Occipital lobe (tissue), 1 donor: ENCODE measurements at regions not wholly inside any gene's neighbourhood (a gene's known extent, or its start where the extent isn't known, plus 50 kb on each side); places are given as distances from the start of the nearest gene placed in this dataset.
A peak's percentile ranks its signal among the peaks of the same experiment; 100 is the strongest.
"Not testable (repeated sequence)": the region's sequence is repeated elsewhere in the genome, so short reads cannot be mapped to it uniquely, and the experiment has no call there.

Experiments used
- DNase-seq: peaks from one replicate; lab custom pipeline; 2025; lab: John Stamatoyannopoulos, UW

DNA sequence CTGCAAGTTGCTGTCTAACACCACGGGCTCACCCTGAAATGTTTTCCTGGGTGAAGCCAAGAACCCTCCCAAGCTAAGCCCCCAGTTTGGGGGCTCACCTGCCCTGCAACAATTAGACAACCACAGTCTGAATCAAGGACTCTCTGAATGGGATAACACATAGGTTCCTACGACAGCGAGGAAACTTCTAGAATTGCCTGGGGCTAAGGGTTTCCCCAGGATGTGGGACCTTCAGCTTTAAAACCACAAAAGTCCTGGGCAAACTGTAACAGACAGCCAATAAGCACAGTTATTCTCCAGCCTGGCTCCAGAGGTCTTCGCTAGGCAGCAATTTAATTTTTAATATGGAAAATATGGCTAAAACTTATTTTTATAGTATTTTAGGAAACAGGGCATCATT is 162.6 kb downstream of the PRKX start:
- no peak for DNase-seq

DNA sequence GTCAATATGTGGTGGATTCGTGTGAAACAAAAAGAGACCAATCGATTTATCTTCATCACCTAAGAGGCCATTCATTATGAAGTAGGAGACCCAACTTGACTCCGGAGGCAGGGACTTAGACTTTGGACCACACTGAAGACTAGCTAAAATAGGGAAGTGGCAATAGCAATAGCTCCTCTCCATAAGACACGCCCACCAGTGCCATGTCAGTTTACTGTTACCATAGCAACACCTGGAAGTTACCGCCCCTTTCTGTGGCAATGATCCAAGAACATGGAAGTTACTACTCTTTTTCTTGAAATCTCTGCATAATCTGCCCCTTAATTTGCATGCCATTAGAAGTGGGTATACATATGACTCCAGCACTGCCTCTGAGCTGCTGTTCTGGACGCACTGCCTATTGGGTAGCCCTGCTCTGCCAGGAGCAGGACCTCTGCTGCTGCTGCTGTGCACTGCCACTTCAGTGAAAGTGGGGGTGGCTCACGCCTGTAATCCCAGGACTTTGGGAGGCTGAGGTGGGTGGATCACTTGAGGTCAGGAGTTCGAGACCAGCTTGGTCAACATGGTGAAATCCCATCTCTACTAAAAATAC is 163.2 kb downstream of the PRKX start:
- DNase-seq, result no peak

DNA sequence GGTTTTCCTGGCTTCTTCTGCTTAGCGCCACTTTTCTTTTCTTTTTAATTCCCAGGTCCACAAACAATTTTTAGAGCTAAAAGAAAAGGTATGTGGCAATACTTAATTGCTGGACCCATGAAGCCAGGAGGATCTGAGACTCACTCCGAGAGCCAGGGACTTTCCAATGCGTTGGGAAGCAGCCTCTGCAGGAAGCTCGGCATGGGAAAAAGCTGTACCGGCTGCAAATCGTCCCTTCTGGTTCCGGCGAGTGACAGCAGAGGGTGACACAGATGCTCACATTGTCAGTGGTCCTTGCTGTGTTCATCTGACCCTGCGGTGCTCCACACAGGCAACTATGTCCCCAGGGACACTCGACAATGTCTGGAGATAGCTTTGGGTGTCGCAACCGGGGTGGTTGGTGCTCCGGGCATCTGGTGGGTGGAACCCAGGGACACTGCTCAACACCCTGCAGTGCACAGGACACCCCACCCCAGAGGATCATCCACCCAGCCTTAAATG is 164.0 kb downstream of the PRKX start:
- DNase-seq, result peak; percentile 1

DNA sequence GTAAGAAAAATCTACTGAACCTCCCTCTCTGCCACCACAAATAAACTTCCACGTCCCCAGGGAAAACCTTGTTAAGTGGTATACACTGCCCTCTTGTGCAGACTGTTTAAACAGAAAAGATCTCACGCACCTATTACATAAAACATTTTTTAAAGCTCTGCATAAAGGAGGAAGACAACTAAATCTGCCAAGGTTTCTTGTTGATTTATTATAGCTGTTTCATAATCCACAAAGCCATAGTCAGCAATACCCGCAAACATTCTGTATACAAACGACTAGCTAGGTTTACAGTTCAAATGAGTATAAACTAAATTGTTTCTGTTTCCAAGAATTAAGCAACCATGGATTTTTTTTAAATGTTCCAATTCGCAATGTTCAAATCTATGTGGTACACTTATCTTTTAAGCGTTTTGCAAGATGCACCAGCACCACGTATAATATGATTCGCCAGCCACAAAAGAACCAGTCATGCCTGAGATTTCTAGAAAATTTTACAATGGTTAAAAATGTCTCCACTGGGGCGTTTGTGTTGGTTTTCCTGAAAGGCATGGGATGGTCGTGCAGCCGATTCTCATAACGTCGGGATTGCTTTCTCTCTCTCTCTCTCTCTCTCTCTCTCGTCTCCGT is 164.6 kb downstream of the PRKX start:
- no peak for DNase-seq

DNA sequence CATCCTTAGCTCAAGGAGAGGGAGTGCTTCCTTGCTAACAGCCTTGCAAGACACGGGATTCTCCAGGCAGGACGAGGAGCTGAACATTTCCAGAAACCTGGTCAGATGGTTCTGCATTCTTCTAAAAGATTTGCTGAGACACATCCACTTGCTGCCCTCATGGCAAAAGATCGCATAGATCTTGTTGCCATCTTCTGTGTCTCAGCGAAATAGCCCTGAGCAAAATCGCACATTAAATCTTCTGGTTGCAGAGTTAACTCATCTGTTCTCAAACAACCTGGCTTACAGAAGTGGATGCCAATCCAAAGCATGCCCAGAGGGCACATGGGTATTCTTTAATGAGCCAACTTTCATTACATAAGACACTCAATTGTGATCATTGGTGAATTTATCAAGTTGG is 167.5 kb downstream of the PRKX start:
- DNase-seq, result no peak

GRCh38 chrX:3541336-3541735 is 172.1 kb downstream of the PRKX start:
- no peak for DNase-seq

GRCh38 chrX:3540105-3540504 is 173.3 kb downstream of the PRKX start:
- no peak for DNase-seq

- no peak for DNase-seq
These were observed 180.8 kb downstream of the PRKX start for GRCh38 chrX:3532581-3533085.

- DNase-seq, result not testable (repeated sequence)
These were observed 182.0 kb downstream of the PRKX start for GRCh38 chrX:3531435-3531834.

DNA sequence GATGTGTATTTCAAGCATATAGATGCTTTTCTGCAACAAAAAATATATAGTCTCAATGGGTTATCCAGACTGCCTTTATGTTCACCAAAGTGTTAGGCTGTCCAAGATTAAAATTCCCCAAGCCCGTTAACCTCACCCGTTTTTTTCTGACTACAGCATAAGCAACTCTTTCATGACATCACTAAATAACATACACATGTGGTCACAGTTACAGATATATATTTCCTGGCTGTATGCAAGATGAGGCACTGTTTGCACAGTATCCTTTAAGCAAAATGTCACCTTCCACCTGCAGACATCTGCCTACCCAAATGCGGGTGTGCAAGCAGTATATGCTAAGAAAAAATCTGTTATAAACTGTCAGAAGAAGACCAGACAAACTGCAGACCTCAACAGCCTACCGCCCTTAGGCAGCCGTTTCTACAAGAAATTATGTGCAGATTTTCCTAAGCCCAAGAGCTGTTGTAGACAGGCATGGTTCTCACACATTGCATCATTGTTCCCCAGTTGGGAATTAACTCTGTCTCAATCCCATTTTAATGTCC is 183.1 kb upstream of the MXRA5 start:
- no peak for DNase-seq

GRCh38 chrX:3527811-3528210 is 181.4 kb upstream of the MXRA5 start:
- no peak for DNase-seq

DNA sequence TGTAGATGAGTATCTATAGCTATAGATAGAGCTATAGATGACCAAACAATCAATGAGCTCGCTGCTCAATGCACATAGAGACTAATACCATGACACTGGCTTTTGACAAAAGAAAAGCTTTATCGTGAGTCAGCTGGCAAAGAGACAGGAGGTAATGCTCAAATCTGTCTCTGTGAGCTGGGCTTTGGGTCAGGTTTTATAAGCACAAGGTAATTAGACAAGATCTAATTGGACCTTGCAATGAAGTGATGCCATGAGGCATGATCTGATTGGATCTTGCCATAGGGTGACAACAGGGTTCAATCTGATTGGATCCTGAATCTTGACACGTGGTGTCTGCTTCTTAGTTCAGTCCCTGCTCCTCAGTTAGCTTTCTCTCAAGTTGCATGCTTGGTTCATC is 180.7 kb upstream of the MXRA5 start:
- DNase-seq, result no peak

GRCh38 chrX:3526731-3527130 is 180.3 kb upstream of the MXRA5 start:
- DNase-seq, result no peak

DNA sequence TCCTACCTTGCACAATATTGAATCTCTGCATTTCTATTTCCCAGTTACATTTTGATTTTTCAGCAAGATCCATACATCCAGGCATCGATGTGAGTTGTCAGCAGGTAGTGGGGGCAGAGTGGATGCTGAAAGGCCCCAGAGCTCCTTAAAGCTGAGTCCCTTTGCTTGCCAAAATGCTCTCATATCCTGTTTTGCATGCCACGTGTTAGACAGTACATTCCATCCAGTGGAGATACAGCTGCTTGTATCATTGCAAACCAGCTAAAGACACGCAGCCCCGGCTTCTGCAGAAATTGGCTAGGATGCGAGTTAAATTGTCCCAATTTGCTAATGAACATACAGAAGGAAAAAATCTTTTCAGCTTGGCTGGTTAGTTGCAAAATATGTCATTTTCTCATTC is 179.6 kb upstream of the MXRA5 start:
- no peak for DNase-seq

- DNase-seq, result no peak
These were observed 175.7 kb upstream of the MXRA5 start for GRCh38 chrX:3522101-3522650.

GRCh38 chrX:3521396-3521795 is 174.9 kb upstream of the MXRA5 start:
- no peak for DNase-seq

- DNase-seq, result no peak
These were observed 174.5 kb upstream of the MXRA5 start for GRCh38 chrX:3520982-3521381.

GRCh38 chrX:3520458-3520857 is 174.0 kb upstream of the MXRA5 start:
- DNase-seq, result no peak

DNA sequence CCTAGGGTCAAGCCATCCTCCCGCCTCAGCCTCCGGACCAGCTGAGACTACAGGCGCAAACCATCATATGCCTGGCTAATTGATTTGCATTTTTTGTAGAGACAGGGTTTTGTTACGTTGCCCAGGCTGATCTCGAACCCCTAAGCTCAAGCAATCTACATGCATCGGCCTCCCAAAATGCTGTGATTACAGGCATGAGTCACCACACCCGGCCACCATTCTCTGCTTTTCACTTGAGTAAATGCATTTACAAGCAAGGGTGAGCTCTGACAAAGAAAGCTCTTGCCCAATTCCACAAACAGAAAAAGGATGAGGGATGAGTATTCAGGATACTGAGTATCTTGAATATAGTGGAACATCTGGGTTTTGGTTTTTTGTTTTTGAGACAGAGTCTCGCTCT is 172.9 kb upstream of the MXRA5 start:
- DNase-seq, result not testable (repeated sequence)

DNA sequence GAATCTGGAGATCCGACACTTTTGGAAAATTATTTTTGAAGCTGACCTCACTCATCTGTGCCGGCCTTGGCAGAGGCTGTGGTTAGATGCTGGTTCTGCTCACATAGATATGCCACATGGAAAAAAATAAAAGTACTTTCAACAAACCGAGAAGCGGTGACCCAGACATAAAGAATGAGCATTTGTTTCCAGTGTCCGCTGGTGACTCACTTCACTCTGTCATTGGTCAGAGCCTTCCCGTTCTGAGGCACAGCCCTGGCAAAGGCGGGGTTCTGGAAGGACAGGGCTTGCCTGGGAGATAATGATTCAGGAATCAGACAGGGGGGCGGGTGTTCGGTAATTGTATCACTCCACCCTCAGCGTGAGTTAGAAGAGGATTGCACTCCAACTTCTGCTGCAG is 172.4 kb upstream of the MXRA5 start:
- no peak for DNase-seq

DNA sequence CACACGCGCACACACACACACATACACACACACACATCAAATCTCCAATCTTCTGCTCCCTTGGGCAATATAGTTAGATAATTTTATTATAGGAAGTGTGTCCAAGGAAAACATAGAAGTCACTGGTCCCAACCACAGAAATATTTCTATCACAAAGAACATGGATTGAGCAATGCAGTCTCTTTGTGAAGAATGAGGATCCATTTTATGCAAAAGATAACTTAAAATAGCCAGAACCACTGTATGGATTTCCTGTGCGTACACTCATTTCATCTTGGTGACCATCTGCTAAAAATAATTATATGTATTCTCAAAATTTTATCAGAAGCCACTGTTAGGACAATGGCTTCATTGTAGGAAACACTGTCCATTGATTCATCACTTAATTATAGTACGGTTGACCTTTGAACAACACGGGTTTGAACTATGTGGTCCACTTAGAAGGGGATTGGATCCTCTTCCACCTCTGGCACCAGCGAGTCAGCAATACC is 169.6 kb upstream of the MXRA5 start:
- DNase-seq, result no peak

DNA sequence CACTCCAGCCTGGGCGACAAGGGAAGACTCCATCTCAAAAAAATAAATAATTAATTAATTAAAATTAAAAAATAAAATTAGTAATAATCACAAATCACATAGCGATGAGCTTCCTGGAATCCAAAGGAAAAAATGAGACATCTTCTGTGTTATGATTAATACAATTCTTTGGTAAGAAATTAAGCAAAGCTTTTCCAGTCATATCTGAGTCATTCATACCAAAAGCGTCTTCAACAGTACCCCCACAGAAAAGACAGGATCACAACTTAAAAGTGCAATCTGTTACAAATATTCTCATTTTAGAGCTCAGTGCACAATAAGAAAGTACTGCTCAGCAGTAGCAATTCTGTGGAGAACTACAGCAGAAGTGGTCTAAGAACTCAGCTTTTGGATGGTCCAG is 168.5 kb upstream of the MXRA5 start:
- no peak for DNase-seq

- DNase-seq, result not testable (repeated sequence)
These were observed 165.7 kb upstream of the MXRA5 start for GRCh38 chrX:3512150-3512549.
